ENCODE measurements at regions not wholly inside any gene's neighbourhood (a gene's known extent, or its start where the extent isn't known, plus 50 kb on each side); places are given as distances from the start of the nearest gene placed in this dataset.

DNA sequence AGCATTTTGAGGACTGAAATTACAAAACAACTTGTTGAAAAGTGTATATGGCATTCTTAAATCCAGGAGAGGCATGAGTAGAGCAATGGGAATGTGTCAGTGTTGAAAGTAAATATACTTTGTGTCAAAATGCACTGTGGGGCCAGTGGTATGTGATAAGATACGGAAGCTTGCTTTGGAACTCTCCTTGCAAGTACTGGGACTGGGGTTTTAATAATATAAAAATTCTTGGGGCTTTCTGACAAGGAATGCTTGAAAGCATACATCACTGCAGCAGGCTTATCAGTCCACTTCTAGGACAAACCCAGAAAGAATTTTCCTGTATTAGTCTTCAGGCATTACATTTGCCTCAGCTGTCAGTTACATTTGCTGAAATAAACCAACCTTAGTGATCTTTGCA, 472.8 kb upstream of the FZD8 start:
- POLR2A ChIA-PET, result no interaction called here
- Histone ChIP-seq H3K27ac (ENCODE audit: insufficient read depth in 1 of 2, low read depth in 1 of 2, low read length in 2 of 2, poor library complexity in 1 of 2, severe bottlenecking in 2 of 2) (no peak overlapping the region), H3K4me3 (ENCODE audit: control insufficient read depth in 1 of 7, extremely low read depth in 1 of 7, insufficient read depth in 4 of 7, low read depth in 2 of 7, low read length in 6 of 7) (no peak overlapping the region), H3K36me3 (ENCODE audit: control insufficient read depth in 4 of 4, insufficient read depth in 4 of 4, low read length in 3 of 4) (no peaks in the 10 kb centered on the region), H3K27me3 (replicated peaks in 2 of 5; ENCODE audit: control insufficient read depth in 4 of 5, insufficient read depth in 5 of 5, low read length in 4 of 5) (no peaks in the 10 kb centered on the region), H3K9me3 (ENCODE audit: control extremely low read depth in 1 of 5, control insufficient read depth in 4 of 5, insufficient read depth in 2 of 5, low read depth in 1 of 5, low read length in 4 of 5) (no peaks in the 10 kb centered on the region), H3K4me1 (ENCODE audit: control extremely low read depth in 1 of 4, control insufficient read depth in 4 of 4, insufficient read depth in 4 of 4, low read length in 3 of 4) (no peaks in the 10 kb centered on the region)
- DNase-seq, result no peak
- WGBS (ENCODE audit: insufficient coverage), result no CpG with 5 or more reads among the region's 1 CpG
- CTCF ChIA-PET, result no interaction called here

GRCh38 chr10:36114141-36114540, 472.0 kb upstream of the FZD8 start:
- Histone ChIP-seq H3K27ac (ENCODE audit: insufficient read depth in 1 of 2, low read depth in 1 of 2, low read length in 2 of 2, poor library complexity in 1 of 2, severe bottlenecking in 2 of 2) (no peak overlapping the region), H3K27me3 (replicated peaks in 2 of 5; ENCODE audit: control insufficient read depth in 4 of 5, insufficient read depth in 5 of 5, low read length in 4 of 5) (no peaks in the 10 kb centered on the region), H3K4me1 (ENCODE audit: control extremely low read depth in 1 of 4, control insufficient read depth in 4 of 4, insufficient read depth in 4 of 4, low read length in 3 of 4) (no peaks in the 10 kb centered on the region), H3K36me3 (ENCODE audit: control insufficient read depth in 4 of 4, insufficient read depth in 4 of 4, low read length in 3 of 4) (no peaks in the 10 kb centered on the region), H3K4me3 (ENCODE audit: control insufficient read depth in 1 of 7, extremely low read depth in 1 of 7, insufficient read depth in 4 of 7, low read depth in 2 of 7, low read length in 6 of 7) (no peak overlapping the region), H3K9me3 (ENCODE audit: control extremely low read depth in 1 of 5, control insufficient read depth in 4 of 5, insufficient read depth in 2 of 5, low read depth in 1 of 5, low read length in 4 of 5) (no peaks in the 10 kb centered on the region)
- no peak for DNase-seq
- CTCF ChIA-PET, result no interaction called here
- POLR2A ChIA-PET, result no interaction called here
- WGBS (ENCODE audit: insufficient coverage), result no CpG with 5 or more reads among the region's 1 CpG

DNA sequence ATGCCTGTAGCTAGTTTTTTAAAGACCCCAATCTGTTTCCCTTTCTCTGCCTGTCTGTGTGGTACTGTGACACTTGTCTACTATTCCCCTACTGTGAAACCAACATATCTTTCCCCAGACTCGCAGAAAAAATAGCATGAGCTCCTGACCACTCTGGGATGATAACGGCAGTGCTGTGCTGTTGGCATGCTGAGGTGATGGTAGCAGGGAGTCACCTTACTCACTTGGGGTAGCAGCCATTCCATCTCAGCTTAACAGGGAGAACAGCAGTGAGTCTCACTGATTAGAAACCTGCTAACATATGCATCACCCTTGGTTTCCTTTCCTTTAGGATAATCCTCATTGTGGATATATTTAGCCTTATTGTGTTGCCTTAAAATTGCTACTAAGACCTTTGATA, 469.6 kb upstream of the FZD8 start:
- Histone ChIP-seq H3K27ac (ENCODE audit: insufficient read depth in 1 of 2, low read depth in 1 of 2, low read length in 2 of 2, poor library complexity in 1 of 2, severe bottlenecking in 2 of 2) (no peak overlapping the region), H3K9me3 (ENCODE audit: control extremely low read depth in 1 of 5, control insufficient read depth in 4 of 5, insufficient read depth in 2 of 5, low read depth in 1 of 5, low read length in 4 of 5) (no peaks in the 10 kb centered on the region), H3K27me3 (replicated peaks in 2 of 5; ENCODE audit: control insufficient read depth in 4 of 5, insufficient read depth in 5 of 5, low read length in 4 of 5) (no peaks in the 10 kb centered on the region), H3K4me1 (ENCODE audit: control extremely low read depth in 1 of 4, control insufficient read depth in 4 of 4, insufficient read depth in 4 of 4, low read length in 3 of 4) (no peaks in the 10 kb centered on the region), H3K4me3 (ENCODE audit: control insufficient read depth in 1 of 7, extremely low read depth in 1 of 7, insufficient read depth in 4 of 7, low read depth in 2 of 7, low read length in 6 of 7) (no peak overlapping the region), H3K36me3 (ENCODE audit: control insufficient read depth in 4 of 4, insufficient read depth in 4 of 4, low read length in 3 of 4) (no peaks in the 10 kb centered on the region)
- ChIA-PET CTCF (no interaction called here), POLR2A (no interaction called here)
- no peak for DNase-seq
- no CpG with 5 or more reads among the region's 2 CpGs for WGBS (ENCODE audit: insufficient coverage)

- CTCF ChIA-PET, result no interaction called here
- Histone ChIP-seq H3K4me3 (ENCODE audit: control insufficient read depth in 1 of 7, extremely low read depth in 1 of 7, insufficient read depth in 4 of 7, low read depth in 2 of 7, low read length in 6 of 7) (no peak overlapping the region), H3K27me3 (replicated peaks in 2 of 5; ENCODE audit: control insufficient read depth in 4 of 5, insufficient read depth in 5 of 5, low read length in 4 of 5) (no peaks in the 10 kb centered on the region), H3K9me3 (ENCODE audit: control extremely low read depth in 1 of 5, control insufficient read depth in 4 of 5, insufficient read depth in 2 of 5, low read depth in 1 of 5, low read length in 4 of 5) (no peaks in the 10 kb centered on the region), H3K4me1 (ENCODE audit: control extremely low read depth in 1 of 4, control insufficient read depth in 4 of 4, insufficient read depth in 4 of 4, low read length in 3 of 4) (no peaks in the 10 kb centered on the region), H3K27ac (ENCODE audit: insufficient read depth in 1 of 2, low read depth in 1 of 2, low read length in 2 of 2, poor library complexity in 1 of 2, severe bottlenecking in 2 of 2) (no peak overlapping the region), H3K36me3 (ENCODE audit: control insufficient read depth in 4 of 4, insufficient read depth in 4 of 4, low read length in 3 of 4) (no peaks in the 10 kb centered on the region)
- POLR2A ChIA-PET, result no interaction called here
- DNase-seq, result no peak
- WGBS (ENCODE audit: insufficient coverage), result no CpG with 5 or more reads among the region's 1 CpG
Measured at GRCh38 chr10:36110097-36110496, 468.0 kb upstream of the FZD8 start.

- Histone ChIP-seq H3K36me3 (ENCODE audit: control insufficient read depth in 4 of 4, insufficient read depth in 4 of 4, low read length in 3 of 4) (no peaks in the 10 kb centered on the region), H3K27me3 (replicated peaks in 2 of 5; ENCODE audit: control insufficient read depth in 4 of 5, insufficient read depth in 5 of 5, low read length in 4 of 5) (no peaks in the 10 kb centered on the region), H3K27ac (ENCODE audit: insufficient read depth in 1 of 2, low read depth in 1 of 2, low read length in 2 of 2, poor library complexity in 1 of 2, severe bottlenecking in 2 of 2) (no peak overlapping the region), H3K4me1 (ENCODE audit: control extremely low read depth in 1 of 4, control insufficient read depth in 4 of 4, insufficient read depth in 4 of 4, low read length in 3 of 4) (no peaks in the 10 kb centered on the region), H3K4me3 (ENCODE audit: control insufficient read depth in 1 of 7, extremely low read depth in 1 of 7, insufficient read depth in 4 of 7, low read depth in 2 of 7, low read length in 6 of 7) (no peak overlapping the region), H3K9me3 (ENCODE audit: control extremely low read depth in 1 of 5, control insufficient read depth in 4 of 5, insufficient read depth in 2 of 5, low read depth in 1 of 5, low read length in 4 of 5) (no peaks in the 10 kb centered on the region)
- WGBS (ENCODE audit: insufficient coverage), result 90% methylated on average over 2 of the region's 3 CpGs
- CTCF ChIA-PET, result no interaction called here
- POLR2A ChIA-PET, result no interaction called here
- no peak for DNase-seq
Measured at GRCh38 chr10:36109399-36110023, 467.4 kb upstream of the FZD8 start.

GRCh38 chr10:36097696-36098095, 455.6 kb upstream of the FZD8 start:
- Histone ChIP-seq H3K4me3 (ENCODE audit: control insufficient read depth in 1 of 7, extremely low read depth in 1 of 7, insufficient read depth in 4 of 7, low read depth in 2 of 7, low read length in 6 of 7) (no peak overlapping the region), H3K27ac (ENCODE audit: insufficient read depth in 1 of 2, low read depth in 1 of 2, low read length in 2 of 2, poor library complexity in 1 of 2, severe bottlenecking in 2 of 2) (no peak overlapping the region), H3K4me1 (ENCODE audit: control extremely low read depth in 1 of 4, control insufficient read depth in 4 of 4, insufficient read depth in 4 of 4, low read length in 3 of 4) (no peaks in the 10 kb centered on the region), H3K36me3 (ENCODE audit: control insufficient read depth in 4 of 4, insufficient read depth in 4 of 4, low read length in 3 of 4) (no peaks in the 10 kb centered on the region), H3K27me3 (replicated peaks in 2 of 5; ENCODE audit: control insufficient read depth in 4 of 5, insufficient read depth in 5 of 5, low read length in 4 of 5) (no peaks in the 10 kb centered on the region), H3K9me3 (ENCODE audit: control extremely low read depth in 1 of 5, control insufficient read depth in 4 of 5, insufficient read depth in 2 of 5, low read depth in 1 of 5, low read length in 4 of 5) (peaks cover 0 to 2% (median 0%) of the 10 kb centered on the region in 5 experiments)
- WGBS (ENCODE audit: insufficient coverage), result 100% methylated on average over 1 of the region's 3 CpGs
- CTCF ChIA-PET, result no interaction called here
- no peak for DNase-seq
- POLR2A ChIA-PET, result no interaction called here

DNA sequence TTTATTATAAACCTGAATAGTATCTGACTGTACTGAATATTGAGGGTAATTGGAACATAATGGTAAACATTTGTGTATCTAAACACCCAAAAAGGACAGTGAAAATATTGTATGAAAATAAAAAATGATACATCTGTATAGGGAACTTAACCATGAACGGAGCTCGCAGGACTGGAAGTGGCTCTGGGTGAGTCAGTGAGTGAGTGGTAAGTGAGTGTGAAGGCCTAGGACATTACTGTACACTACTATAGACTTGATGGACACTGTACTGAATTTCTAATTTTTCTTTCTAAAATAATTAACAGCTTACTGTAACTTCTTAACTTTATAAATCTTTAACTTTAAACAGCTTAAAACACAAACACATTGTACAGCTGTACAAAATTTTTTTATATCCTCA, 454.5 kb upstream of the FZD8 start:
- no peak for DNase-seq
- no peak overlapping the region for H3K27ac ChIP-seq (ENCODE audit: insufficient read depth in 1 of 2, low read depth in 1 of 2, low read length in 2 of 2, poor library complexity in 1 of 2, severe bottlenecking in 2 of 2)
- POLR2A ChIA-PET, result no interaction called here
- H3K4me1 ChIP-seq (ENCODE audit: control extremely low read depth in 1 of 4, control insufficient read depth in 4 of 4, insufficient read depth in 4 of 4, low read length in 3 of 4), result no peaks in the 10 kb centered on the region
- WGBS (ENCODE audit: insufficient coverage), result no CpG with 5 or more reads among the region's 2 CpGs
- H3K27me3 ChIP-seq (replicated peaks in 2 of 5; ENCODE audit: control insufficient read depth in 4 of 5, insufficient read depth in 5 of 5, low read length in 4 of 5), result no peaks in the 10 kb centered on the region
- H3K36me3 ChIP-seq (ENCODE audit: control insufficient read depth in 4 of 4, insufficient read depth in 4 of 4, low read length in 3 of 4), result no peaks in the 10 kb centered on the region
- peaks cover 0 to 2% (median 0%) of the 10 kb centered on the region in 5 experiments for H3K9me3 ChIP-seq (ENCODE audit: control extremely low read depth in 1 of 5, control insufficient read depth in 4 of 5, insufficient read depth in 2 of 5, low read depth in 1 of 5, low read length in 4 of 5)
- CTCF ChIA-PET, result no interaction called here
- no peak overlapping the region for H3K4me3 ChIP-seq (ENCODE audit: control insufficient read depth in 1 of 7, extremely low read depth in 1 of 7, insufficient read depth in 4 of 7, low read depth in 2 of 7, low read length in 6 of 7)
